ENCODE measurements at regions not wholly inside any gene's neighbourhood (a gene's known extent, or its start where the extent isn't known, plus 50 kb on each side); places are given as distances from the start of the nearest gene placed in this dataset.

DNA sequence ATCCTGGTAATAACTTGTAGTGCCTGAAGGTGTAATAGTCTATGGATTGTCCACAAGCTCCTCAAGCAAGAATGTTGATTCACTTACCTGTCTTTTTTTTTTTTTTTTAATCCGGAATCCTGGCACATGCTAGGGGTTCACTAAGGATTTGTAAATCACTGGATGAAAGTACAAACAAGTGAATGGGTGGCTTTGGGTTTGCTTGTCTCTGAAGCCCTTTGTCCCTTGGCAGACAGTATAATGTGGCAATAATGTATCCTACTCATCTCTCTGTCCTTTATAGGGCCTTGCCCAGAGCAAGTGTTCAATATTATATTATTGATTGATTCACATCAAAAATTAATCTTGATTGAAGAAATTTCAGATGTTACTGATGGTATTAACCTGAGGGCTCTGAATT, 334.0 kb upstream of the CPEB2 start:
- no peak for DNase-seq

DNA sequence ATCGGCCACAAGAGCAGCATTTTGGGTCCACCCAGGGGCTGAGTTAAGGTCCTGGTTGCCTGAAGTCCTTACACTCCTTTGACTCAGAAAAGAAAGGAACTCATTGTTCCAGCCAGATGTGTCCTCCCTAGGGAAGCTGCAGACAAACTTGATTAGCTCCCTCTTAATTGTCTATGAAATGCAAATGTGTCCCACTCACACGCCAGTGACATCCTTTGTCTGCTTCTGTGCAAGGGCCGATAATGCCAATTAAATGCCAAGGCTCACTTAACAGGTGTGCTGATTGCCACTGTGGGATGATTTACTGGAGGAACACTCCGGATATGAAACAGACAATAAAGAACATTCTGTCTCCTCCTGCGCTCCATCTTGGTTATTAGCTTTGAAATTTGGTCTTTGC, 332.9 kb upstream of the CPEB2 start:
- DNase-seq: no peak

DNA sequence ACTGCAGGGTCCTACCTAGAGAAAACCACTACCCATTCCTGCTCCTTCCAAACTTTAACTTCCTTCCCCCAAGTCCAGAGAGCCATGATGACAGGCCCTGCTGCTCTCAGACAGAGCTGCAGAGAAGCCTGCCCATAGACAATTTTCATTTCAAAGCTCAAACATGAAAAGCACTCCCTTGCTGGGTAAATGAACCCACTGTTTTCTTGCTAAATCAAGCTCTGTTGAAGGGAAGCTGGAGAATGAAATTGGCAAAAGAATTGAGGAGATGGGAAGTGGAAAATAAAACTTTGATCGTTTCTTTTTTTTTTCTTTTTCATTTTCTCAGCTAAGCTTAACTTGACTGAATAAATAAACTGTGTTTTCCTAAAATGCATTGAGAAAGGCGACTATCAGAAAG, 331.1 kb upstream of the CPEB2 start:
- no peak for DNase-seq

DNA sequence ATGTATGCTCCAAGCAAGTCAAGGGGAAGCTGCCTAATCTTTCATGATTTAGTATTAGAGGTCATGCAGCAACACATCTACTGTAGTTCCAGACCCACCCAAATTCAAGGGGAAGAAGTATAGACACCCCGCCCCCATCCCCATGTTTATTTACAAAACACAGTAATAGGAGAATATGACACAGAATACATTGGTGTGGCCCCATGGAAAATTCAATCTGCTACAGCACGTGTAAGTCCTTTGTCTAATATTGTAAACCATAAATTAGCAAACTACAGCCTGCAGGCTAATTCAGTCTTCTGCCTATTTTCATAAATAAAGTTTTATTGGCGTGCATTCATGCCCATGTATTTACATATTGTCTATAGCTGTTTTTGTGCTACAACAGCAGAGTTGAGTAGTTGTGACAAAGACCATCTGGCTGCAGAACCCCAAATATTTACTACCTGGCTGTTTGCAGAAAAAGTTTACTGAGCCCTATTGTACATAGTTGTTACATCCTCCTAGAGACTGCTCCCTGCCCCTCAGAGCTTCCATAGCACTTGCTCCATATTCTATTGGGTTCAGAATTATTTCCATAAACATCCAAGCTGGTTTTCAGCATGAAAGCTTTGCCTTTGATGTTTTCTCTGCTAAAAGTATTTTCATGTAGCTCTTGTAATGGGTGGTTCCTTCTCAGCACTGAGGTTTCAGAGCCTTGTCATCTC, 326.8 kb upstream of the CPEB2 start:
- DNase-seq: no peak

DNA sequence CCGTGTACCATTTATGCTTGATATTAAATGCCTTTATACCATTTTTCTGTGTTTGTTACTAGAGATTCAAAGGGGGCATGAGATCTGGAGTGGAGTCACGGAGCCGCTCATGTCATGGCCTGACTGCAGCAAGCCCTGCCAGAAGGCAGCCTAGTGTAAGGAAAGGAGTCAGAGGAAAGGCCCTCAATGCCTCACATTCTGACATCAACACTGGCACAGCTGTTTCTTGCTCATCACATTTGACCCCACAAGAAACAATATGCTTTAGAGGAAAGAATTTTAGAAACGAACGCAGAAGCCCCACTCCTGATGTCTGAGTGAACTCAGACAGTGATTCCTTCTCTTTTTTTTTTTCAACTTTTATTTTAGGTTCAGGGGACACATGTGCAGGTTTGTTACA, 322.4 kb upstream of the CPEB2 start:
- DNase-seq: no peak

DNA sequence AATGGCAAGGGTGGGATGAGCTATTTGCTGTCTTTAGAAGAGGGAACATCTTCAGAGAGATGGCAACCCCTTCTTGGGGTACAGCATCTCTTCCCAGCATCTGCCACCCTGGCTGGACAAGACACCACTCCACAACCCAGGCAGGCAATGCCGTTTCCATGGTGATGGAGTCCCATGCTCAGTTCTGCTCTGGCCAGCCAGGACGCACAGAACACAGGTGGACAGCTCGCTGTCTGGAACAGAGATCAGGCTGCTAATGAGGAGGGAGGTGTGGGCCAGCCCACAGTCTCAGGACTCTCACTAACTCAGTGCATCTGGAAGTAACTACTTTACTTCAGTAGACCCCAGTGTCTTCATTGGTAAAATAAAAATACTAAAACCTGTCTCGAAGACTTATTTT, 321.0 kb upstream of the CPEB2 start:
- no peak for DNase-seq

DNA sequence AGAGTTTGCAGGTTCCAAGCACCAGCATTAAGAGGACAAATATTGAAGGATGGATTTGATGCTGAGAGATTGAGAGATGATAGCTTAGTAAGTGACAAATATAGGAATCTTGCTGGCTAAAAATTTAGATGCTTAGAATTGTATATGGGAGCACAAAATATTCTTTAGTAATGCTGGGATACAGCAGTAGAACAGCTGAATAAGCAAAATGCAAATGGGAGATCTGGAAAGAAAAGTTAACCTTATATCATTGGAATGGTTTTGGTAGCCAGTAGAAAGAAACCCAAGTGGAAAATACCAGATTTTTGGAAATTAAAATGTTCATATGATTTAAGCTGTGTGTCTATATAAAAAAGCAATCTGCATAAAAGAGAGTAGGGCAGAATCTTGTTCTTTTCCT, 308.6 kb upstream of the CPEB2 start:
- DNase-seq: no peak

DNA sequence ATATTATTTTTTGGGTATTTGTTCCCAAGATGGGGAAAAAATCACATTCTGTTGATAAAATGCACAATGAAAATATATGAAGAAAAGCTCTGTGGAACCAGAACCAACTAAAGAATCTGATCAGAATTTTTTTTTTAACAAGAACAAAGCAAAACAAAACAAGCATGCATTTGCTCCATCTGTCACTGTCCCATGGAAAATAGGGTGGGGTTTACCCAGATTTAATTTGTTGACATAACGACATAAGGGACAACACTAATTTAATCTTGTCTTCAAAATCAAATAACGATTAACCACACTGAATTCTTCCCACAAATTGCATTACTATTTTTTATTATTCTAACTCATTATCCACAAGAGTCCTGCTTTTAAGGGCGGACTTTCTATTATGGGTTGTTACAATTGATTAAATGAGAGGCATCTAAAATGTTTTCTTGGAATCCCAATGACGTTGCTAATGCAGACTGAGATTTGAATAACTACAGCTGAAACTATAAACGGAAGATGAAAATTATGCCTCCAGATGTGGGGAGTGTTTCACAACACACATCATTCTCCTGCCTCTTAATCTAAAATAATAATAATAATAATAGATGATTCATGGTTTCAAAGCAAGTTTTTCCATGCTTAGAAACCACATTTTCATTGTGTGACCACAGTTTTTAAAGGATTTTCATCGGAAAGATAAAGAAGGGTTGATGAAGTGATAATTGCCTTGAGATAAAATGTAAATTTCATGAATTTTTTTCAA, 307.0 kb upstream of the CPEB2 start:
- DNase-seq: no peak

DNA sequence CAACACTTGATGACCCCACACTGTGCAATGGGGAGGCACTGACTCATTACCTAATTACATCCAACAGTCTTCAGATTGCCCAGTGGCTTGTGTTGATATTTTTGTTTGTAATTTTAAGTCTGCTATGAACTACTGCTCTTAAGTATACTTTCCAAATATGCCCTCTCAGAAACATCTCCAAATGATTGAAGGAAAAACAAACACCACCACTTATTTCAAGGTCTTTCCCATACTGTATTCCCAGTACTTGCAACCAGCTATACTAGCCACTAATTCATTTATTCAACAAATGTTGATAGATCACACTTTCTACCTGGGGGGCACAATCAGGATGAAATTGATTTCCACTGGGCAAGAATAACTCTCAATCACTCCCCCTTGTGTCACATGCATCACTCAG, 302.2 kb upstream of the CPEB2 start:
- DNase-seq: no peak

DNA sequence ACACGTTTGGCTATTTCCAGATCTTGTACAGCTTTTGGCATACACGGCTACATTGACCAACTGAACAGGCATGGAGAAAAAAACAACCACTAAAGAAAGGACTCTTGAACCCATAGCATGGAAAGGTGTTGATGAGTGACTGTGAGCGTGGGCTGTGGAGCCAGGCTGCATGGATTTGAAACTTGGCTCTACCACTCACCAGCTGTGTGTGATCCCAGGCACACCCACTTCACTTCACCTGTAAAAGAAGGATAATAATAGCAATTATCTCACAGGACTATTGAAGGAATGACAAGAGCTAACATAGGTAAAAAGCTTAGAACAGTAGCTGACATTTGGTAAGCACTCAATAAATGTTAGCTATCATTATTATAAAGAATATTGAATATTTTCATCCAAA, 301.7 kb upstream of the CPEB2 start:
- DNase-seq: no peak

DNA sequence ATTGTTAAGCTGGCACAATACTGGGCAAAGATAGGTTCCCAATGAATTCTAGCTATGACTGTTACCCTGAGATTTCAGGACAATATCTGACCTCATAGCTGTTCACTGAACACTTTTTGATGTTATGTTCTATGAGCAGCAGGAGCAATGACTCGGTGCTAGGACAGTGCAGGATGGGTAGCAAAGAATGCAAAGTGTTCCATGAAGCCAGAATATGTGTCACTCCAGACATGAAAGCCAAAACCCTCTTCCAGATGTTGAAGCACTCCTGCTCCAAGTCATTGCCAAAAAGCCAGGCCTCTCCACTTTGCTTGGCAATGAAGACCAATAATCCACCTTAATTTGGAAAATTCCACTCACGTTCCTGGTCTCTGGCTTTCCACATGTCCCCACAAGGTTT, 300.9 kb upstream of the CPEB2 start:
- DNase-seq: no peak

DNA sequence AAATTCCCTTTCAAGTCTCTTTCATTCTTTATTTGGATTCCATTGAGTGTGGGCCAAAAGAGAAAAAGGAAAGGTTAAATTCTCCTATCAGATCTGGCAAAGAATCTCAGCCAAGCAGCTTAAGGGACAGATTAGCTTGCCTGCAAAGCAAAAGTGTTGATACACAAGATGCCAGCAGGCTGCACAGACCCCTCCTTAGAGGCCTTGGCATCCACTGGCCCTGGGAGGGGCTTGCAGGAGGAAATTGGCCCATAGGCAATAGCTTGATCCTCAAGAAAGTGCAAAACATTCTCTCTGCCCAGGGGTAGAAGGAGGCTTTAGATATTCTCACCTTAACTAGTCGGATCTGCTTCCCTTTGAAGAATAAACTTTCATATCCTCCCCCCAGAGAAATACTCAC, 300.4 kb upstream of the CPEB2 start:
- DNase-seq: no peak

DNA sequence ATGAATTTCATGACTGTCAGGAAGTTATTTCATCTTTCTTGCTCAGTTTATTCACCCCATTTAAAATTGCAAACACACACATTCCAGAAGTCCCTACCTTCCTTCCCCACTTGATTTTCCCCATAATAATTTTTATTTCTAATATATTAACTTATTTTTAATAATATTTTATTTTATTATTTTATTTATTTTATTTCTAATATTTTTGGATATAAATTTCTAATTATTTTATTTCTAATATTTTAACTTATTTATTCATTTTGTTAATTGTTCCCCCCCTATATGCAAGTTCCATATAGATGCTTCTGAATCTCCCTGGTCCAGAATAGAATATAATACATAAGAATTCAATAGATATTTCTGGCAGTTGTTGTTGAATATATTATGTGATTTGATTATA, 293.7 kb upstream of the CPEB2 start:
- DNase-seq: no peak

DNA sequence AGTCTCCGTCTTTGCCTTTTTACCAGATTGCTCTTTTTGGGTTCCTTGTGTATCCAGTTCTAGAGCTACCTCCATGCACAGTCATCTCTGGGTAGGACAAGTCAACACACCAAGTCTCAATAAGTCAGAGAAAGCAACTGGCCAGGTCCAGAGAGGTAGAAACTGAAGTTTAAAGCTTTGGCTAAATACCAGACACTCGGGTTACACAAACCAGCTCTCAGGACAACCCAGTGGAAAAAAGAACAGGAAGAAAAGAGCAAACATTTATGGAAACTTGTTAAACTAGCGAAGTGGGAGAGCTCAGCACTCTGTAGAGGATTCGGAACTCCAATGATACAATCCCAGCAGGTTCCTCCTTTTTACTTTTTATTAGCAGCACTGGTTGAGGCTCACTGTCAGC, 291.0 kb upstream of the CPEB2 start:
- DNase-seq: no peak

DNA sequence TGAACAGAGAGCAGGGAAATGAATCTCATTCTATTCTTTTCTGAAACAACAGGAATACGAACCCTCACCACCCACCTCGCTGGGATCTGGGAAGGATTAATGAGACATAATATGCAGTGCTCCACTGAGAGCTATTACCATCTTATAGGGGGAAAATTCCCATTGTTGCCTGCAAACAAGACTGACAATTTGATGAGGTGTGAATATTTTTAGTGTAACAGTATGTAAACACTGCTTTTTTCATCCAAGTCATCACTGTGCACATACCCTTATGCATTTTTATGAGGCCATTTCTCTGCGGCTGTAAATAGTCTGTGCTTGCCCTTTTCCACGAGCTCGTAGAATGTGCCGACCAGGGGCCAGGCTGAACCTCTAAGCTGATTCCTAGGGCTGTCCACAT, 285.6 kb upstream of the CPEB2 start:
- no peak for DNase-seq

DNA sequence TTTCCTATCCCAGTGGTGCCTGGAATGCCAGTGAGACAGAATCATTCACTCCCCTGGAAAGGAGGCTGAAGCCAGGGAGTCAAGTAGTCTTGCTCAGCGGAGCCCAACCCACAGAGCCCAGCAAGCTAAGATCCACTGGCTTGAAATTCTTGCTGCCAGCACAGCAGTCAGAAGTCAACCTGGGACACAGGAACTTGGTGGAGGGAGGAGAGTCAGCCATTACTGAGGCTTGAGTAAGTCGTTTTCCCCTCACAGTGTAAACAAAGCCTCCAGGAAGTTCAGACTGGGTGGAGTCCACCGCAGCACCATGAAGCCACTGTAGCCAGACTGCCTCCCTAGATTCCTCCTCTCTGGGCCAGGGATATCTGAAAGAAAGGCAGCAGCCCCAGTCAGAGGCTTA, 283.2 kb upstream of the CPEB2 start:
- no peak for DNase-seq

DNA sequence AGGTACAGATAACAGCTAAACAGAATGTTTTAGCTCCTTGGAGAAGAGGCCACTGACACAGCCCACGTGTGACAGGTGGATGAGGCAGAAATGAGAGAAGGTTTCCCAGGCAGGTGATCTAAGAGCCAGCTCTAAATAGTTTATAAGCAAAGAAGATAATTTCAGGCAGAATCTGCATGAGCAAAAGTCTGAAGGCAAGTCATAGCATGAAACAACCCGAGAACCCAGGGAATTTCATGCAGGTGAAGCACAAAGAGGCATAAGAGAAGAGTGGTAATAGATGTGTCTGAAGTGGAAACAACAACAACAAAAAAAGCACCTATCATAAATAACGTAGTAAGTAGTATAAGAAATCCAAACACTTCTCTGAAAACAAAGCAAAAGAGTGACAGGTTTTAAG, 275.8 kb upstream of the CPEB2 start:
- DNase-seq: no peak

DNA sequence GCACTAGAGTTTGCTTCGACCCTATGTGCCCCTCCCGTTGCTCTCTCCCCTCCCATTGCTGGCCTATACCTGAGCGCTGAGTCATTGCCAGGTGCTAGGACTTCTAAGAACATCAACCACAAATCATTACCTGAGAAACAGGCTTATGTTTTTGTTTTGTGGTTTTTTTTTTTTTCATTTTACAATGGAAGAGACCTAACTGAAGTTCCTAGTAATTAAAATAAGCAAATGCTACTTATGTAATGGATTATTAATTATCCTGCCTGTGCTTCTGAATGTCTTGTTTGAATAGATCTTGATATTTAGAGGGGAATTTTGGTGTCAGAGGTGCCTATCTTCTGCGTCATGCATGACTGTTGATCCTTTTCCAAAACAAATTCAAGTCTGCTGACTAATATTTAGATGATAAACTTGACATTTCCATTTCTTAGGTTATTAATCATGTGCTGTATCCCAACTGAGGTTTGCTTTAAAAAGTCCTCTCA, 275.4 kb upstream of the CPEB2 start:
- no peak for DNase-seq

DNA sequence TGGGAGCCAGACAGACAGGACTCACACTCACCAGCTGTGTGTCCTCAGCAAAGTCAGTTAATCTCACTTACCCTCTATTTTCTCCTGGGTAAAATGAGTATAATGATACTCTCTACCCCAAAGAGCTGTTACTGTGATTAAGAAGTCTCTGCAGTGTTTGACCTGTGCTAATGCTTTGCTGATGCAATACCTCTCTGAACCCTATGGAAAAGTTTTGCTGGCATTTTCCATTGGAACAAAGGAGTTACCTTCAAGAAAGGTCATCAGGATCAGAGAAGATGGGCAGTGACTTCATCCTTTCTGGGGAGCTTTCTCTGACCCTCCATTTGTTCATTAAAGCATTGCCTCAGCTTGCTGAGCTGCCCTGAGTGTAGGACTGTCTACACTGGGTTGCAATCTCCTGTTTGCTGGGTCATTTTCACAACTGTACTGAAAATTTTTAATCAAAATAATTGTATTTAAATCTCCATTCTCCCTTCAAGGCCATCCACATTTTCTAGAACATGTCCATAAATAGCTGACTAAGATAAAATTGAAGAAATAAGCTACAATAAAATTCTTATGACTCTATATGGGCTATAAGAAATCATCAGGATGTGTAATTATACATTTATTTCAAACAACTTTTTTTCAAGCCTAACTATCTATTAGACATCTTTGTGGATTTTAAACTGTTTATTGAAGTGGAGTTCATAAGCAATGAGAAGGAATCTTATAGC, 272.8 kb upstream of the CPEB2 start:
- DNase-seq: no peak

DNA sequence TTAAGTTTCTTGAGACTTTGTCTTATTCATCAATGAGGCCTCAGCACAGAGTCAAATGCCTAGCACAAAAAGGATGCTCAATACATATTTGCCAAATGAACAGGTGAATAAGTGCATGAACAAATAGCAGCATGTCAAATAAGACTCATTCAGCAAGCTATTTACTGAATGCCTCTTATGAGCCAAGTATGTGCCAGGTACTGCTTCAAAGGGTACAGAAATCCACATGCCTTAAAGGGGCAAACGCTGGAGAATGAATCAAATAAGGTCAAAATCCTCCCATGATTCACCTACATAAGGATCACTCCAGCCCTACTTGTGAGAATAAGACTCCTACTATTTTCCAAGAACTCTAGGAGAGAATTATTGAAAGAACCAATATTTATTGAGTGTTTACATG, 260.2 kb upstream of the CPEB2 start:
- DNase-seq: no peak

DNA sequence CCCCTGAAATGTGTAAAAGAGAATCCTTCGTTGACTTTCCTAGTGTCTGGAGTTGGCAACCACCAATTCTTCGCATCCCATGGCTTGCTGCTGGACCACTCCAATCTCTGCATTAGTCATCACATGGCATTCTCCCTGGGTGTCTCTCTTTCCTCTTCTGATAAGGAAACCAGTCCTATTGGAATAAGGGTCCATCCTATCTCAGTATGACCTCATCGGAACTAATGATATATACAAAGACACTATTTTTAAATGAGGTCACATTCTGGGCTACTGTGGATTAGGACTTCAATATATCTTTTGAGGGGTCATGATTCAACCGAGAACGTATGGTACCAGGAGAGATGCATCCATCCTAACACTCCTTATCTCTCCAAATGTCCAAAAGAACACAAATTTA, 259.1 kb upstream of the CPEB2 start:
- no peak for DNase-seq

DNA sequence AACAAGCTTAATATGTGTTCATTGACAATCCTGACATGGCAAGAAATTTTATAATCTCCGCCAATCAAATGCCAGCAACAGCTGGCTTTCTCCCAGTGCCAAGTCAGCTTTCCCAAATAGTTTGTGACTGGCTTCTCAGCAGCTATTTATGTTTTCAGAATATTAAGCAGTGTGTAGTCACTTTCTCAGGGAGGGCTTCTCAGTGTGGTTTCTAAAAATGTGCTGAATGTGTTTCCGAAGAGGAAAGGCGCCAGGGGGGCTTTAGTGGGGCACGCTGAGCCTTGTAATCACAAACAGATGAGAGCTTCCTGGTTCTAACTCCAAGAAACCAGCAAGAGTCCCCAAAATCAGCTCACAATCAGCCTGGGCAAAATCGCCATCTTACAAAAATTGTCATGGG, 258.7 kb upstream of the CPEB2 start:
- no peak for DNase-seq

DNA sequence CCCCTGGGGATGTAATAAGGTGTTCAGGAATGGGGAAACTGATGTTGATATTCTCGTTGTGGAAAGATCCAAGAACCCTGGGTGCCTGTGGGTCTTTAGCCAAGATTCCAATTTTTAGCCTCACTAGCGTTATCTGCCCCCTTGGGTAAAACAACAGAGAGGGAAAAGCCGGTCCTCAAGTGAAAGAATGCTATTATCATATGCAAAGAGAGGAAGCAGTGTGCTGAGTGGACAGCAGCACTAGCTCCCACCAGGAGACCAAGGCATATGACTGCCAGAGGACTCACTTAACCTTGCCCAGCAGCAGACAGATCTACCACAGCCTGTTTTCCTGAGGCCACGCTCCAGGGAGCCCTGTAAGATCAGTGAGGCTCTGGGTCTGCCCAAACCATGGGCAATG, 257.9 kb upstream of the CPEB2 start:
- DNase-seq: no peak

DNA sequence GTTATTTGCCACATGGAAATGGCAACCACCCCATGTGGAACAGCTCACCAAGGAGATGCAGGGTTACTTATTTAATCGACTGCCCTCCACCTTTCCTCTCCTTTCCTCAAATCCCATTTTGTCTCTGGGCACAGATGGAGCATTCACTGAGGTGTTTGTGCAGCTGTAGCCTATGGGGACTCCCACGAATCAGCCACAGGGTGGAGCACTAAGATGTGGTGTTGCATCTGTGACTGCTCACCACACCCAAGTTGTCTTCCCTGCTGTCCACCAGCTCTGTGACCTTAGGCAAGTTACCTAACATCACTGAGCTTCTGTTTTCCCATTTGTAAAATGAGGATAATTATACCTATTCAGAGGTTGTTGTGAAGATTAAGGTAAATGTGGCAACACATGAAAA, 252.4 kb upstream of the CPEB2 start:
- DNase-seq: no peak
